IMR-90 (cell line): ENCODE measurements at regions not wholly inside any gene's neighbourhood (a gene's known extent, or its start where the extent isn't known, plus 50 kb on each side); places are given as distances from the start of the nearest gene placed in this dataset.
"Not testable (repeated sequence)": the region's sequence is repeated elsewhere in the genome, so short reads cannot be mapped to it uniquely, and the experiment has no call there.

ENCODE experiments used
- ATAC-seq: fragments of 200-7000 bp; cut with Tn5 transposase; 2 replicates; pipeline ENCODE4 v1.9.1; 2020; ENCODE audit warnings: low read depth, mild to moderate bottlenecking, moderate library complexity
- BruUV-seq: library from RNA; stranded (reverse); fragments of 400-500 nt; replicated peaks from 2 replicates; lab custom pipeline; 2021; lab: Mats Ljungman, UMichigan
- CTCF ChIA-PET: fragments of 300-600 bp; formaldehyde crosslinking; extraction: SDS; loops from one replicate; lab custom pipeline; 2021; ENCODE audit warnings: antibody characterized with exemption; lab: Yijun Ruan, JAX
- POLR2A ChIA-PET: fragments of 300-600 bp; sonication (Branson Sonifier 250); formaldehyde crosslinking; loops from one replicate; lab custom pipeline; 2022; ENCODE audit warnings: antibody characterized with exemption; ENCODE audit not compliant: unreplicated experiment; lab: Charles Lee
- DNase-seq: peaks from one replicate; pipeline ENCODE4 v3.0.0; 2013
- H2AFZ ChIP-seq: replicated peaks from 2 replicates; pipeline ENCODE3; 2013; ENCODE audit warnings: low read length, mild to moderate bottlenecking; ENCODE audit not compliant: poor library complexity
- H2AK5ac ChIP-seq: 2 replicates; pipeline ENCODE4 v1.6.1; 2013; ENCODE audit warnings: low read depth, low read length, inconsistent platforms
- H2AK9ac ChIP-seq: replicated peaks from 2 replicates; pipeline ENCODE3; 2013; ENCODE audit warnings: mild to moderate bottlenecking, low read depth, low read length, moderate library complexity; ENCODE audit not compliant: poor library complexity
- H2BK120ac ChIP-seq: 2 replicates; pipeline ENCODE4 v1.6.1; 2013; ENCODE audit warnings: low read depth, low read length, inconsistent platforms
- H2BK15ac ChIP-seq: 3 replicates; pipeline ENCODE4 v1.6.1; 2013; ENCODE audit warnings: low read depth, low read length, inconsistent platforms
- H2BK20ac ChIP-seq: 2 replicates; pipeline ENCODE4 v1.6.1; 2013; ENCODE audit warnings: low read depth, mild to moderate bottlenecking, inconsistent platforms, low read length, moderate library complexity
- H2BK5ac ChIP-seq: 2 replicates; pipeline ENCODE4 v1.6.1; 2013; ENCODE audit warnings: mild to moderate bottlenecking, low read depth, low read length, inconsistent platforms; ENCODE audit not compliant: poor library complexity, severe bottlenecking
- H3K14ac ChIP-seq: replicated peaks from 2 replicates; pipeline ENCODE4 v1.6.1; 2013; ENCODE audit warnings: low read depth, low read length, inconsistent platforms
- H3K18ac ChIP-seq: 2 replicates; pipeline ENCODE4 v1.6.1; 2013; ENCODE audit warnings: low read depth, low read length, control low read depth
- H3K23ac ChIP-seq: 2 replicates; pipeline ENCODE4 v1.6.1; 2013; ENCODE audit warnings: low read depth, low read length, inconsistent platforms
- H3K27ac ChIP-seq: 2 replicates; pipeline ENCODE4 v1.5.1; 2013; ENCODE audit warnings: mild to moderate bottlenecking, control low read depth, low read length; ENCODE audit not compliant: insufficient read depth
- H3K27me3 ChIP-seq: 2 replicates; pipeline ENCODE4 v1.6.1; 2013; ENCODE audit warnings: low read length; ENCODE audit not compliant: control insufficient read depth, insufficient read depth
- H3K36me3 ChIP-seq: 2 replicates; pipeline ENCODE4 v1.6.1; 2013; ENCODE audit warnings: low read length, mixed read lengths; ENCODE audit not compliant: control insufficient read depth, insufficient read depth
- H3K4ac ChIP-seq: 2 replicates; pipeline ENCODE4 v1.6.1; 2013; ENCODE audit warnings: low read depth, low read length, inconsistent platforms
- H3K4me1 ChIP-seq: 2 replicates; pipeline ENCODE4 v1.6.1; 2013; ENCODE audit warnings: low read length, mixed read lengths; ENCODE audit not compliant: control insufficient read depth, insufficient read depth
- H3K4me2 ChIP-seq: 2 replicates; pipeline ENCODE4 v1.6.1; 2013; ENCODE audit warnings: low read depth, mild to moderate bottlenecking, control low read depth, low read length, moderate library complexity
- H3K4me3 ChIP-seq: 2 replicates; pipeline ENCODE4 v1.5.1; 2013; ENCODE audit warnings: low read depth, mild to moderate bottlenecking, control low read depth, low read length, moderate library complexity; ENCODE audit not compliant: insufficient read depth
- H3K56ac ChIP-seq: 2 replicates; pipeline ENCODE4 v1.6.1; 2013; ENCODE audit warnings: low read length, inconsistent platforms; ENCODE audit not compliant: insufficient read depth; ENCODE audit errors: extremely low read depth
- H3K79me1 ChIP-seq, 2 experiments: 2 replicates each; pipeline ENCODE4 v1.6.1; 2013; ENCODE audit warnings: low read length in 2 of 2, inconsistent platforms in 1 of 2, low read depth in 1 of 2
- H3K9ac ChIP-seq: 2 replicates; pipeline ENCODE4 v1.6.1; 2013; ENCODE audit warnings: low read depth, low read length, control low read depth
- H3K9me1 ChIP-seq: 2 replicates; pipeline ENCODE4 v1.6.1; 2013; ENCODE audit warnings: low read length, inconsistent platforms; ENCODE audit not compliant: insufficient read depth
- H3K9me3 ChIP-seq: 2 replicates; pipeline ENCODE4 v1.6.1; 2013; ENCODE audit warnings: low read length; ENCODE audit not compliant: control insufficient read depth, insufficient read depth
- H4K20me1 ChIP-seq: 2 replicates; pipeline ENCODE4 v1.6.1; 2013; ENCODE audit warnings: low read length, inconsistent platforms; ENCODE audit not compliant: insufficient read depth
- H4K5ac ChIP-seq: 2 replicates; pipeline ENCODE4 v1.6.1; 2013; ENCODE audit warnings: mild to moderate bottlenecking, low read depth, low read length, control low read depth
- H4K8ac ChIP-seq, 2 experiments: 2 replicates each; pipeline ENCODE4 v1.6.1; 2013; ENCODE audit warnings: low read depth in 2 of 2, low read length in 2 of 2, control low read depth in 1 of 2, inconsistent platforms in 1 of 2
- H4K91ac ChIP-seq: 2 replicates; pipeline ENCODE4 v1.6.1; 2013; ENCODE audit warnings: low read depth, low read length, inconsistent platforms; ENCODE audit not compliant: insufficient read depth
- WGBS, 2 experiments: methylation state at CpG; one replicate each; pipeline versions ENCODE4 v1.1.5 to v1.1.7; 2013; ENCODE audit warnings: missing lambda C conversion rate in 2 of 2; ENCODE audit not compliant: insufficient read length in 1 of 2; ENCODE audit errors: extremely low coverage in 2 of 2; 5-methylcytosine and 5-hydroxymethylcytosine counted together
- dilution Hi-C: fragments of 300-500 bp; cut with HindIII; formaldehyde crosslinking; loops from one replicate; pipeline ENCODE4 v1.14.3; 2018; ENCODE audit warnings: low sequenced_read_pairs; ENCODE audit not compliant: unreplicated experiment
- in situ Hi-C: fragments of 300-500 bp; cut with MboI; formaldehyde crosslinking; loops from 3 replicates; pipeline ENCODE4 v1.14.3; 2019; ENCODE audit warnings: low sequenced_read_pairs, inconsistent platforms, mixed read lengths
- intact Hi-C: fragments of 100-400 bp; cut with micrococcal nuclease; formaldehyde crosslinking; loops from 2 replicates; pipeline ENCODE4 v1.10.0; 2022

GRCh38 chr6:90674077-90674476 is 87.2 kb upstream of the MAP3K7 start:
- H3K9me3 ChIP-seq, H3K4me3 ChIP-seq, H3K79me1 ChIP-seq, H4K91ac ChIP-seq, H2AFZ ChIP-seq, H4K5ac ChIP-seq, H2AK5ac ChIP-seq, H3K4me2 ChIP-seq, H3K27ac ChIP-seq, DNase-seq, H3K4ac ChIP-seq, BruUV-seq, POLR2A ChIA-PET, H2BK5ac ChIP-seq, in situ Hi-C loops, H2BK20ac ChIP-seq, ATAC-seq, H3K9me1 ChIP-seq, H4K20me1 ChIP-seq, CTCF ChIA-PET, H3K18ac ChIP-seq, H3K23ac ChIP-seq, H3K14ac ChIP-seq, intact Hi-C loops, H2AK9ac ChIP-seq, H3K9ac ChIP-seq, H2BK15ac ChIP-seq, H4K8ac ChIP-seq, H2BK120ac ChIP-seq, H3K36me3 ChIP-seq, H3K27me3 ChIP-seq, H3K4me1 ChIP-seq, dilution Hi-C loops, H3K56ac ChIP-seq: not testable (repeated sequence)
- 47% methylated on average over 2 of the region's 9 CpGs; no CpG with 5 or more reads in 1 of the 2 experiments for WGBS, 2 experiments
